Transverse colon (tissue), 4 donors: ENCODE measurements at regions not wholly inside any gene's neighbourhood (a gene's known extent, or its start where the extent isn't known, plus 50 kb on each side); places are given as distances from the start of the nearest gene placed in this dataset.

Experiments used
- CTCF ChIP-seq, 5 experiments: fragments of 200-600 bp in 3 of 5; fragments of 450-650 bp in 2 of 5; sonication (generic) in 3 of 5; IDR thresholded peaks; 1 replicate in 2 of 5; 2 replicates in 3 of 5; pipeline ENCODE4 v1.5.1; 2016 to 2017; ENCODE audit warnings: antibody characterized with exemption in 5 of 5, inconsistent platforms in 3 of 5, mild to moderate bottlenecking in 2 of 5, moderate library complexity in 1 of 5
- POLR2A ChIP-seq: fragments of 450-650 bp; IDR thresholded peaks from one replicate; pipeline ENCODE4 v1.6.1; 2016; ENCODE audit warnings: antibody characterized with exemption, mild to moderate bottlenecking, moderate library complexity
- POLR2AphosphoS5 ChIP-seq, 3 donors: sonication (generic); formaldehyde crosslinking; IDR thresholded peaks; one replicate each; pipeline ENCODE4 v1.6.1; 2016; ENCODE audit warnings: antibody characterized with exemption in 3 of 3

GRCh38 chr16:14011001-14011400, 60.1 kb upstream of the MRTFB start:
- TF ChIP-seq CTCF (IDR thresholded peaks at IDR 0.05) (no peak), POLR2A (no peak), POLR2AphosphoS5 (IDR thresholded peaks at IDR 0.05) (no peak)
